Chondrocyte (in vitro differentiated cells): ENCODE measurements at regions not wholly inside any gene's neighbourhood (a gene's known extent, or its start where the extent isn't known, plus 50 kb on each side); places are given as distances from the start of the nearest gene placed in this dataset.

Experiments
- DNase-seq: peaks from one replicate; pipeline ENCODE4 v3.0.0; 2021; ENCODE audit warnings: mixed read lengths, low spot score
- H3K27ac Mint-ChIP-seq: one replicate; pipeline ENCODE4 v1.8.0; 2021; ENCODE audit warnings: mild to moderate bottlenecking, moderate library complexity, mixed read lengths; ENCODE audit not compliant: unreplicated experiment
- H3K27me3 Mint-ChIP-seq: 2 replicates; pipeline ENCODE4 v1.8.0; 2021; ENCODE audit warnings: low read depth, mixed read lengths
- H3K36me3 Mint-ChIP-seq: 2 replicates; pipeline ENCODE4 v1.8.0; 2021; ENCODE audit warnings: low read depth, mixed read lengths
- H3K4me1 Mint-ChIP-seq: 2 replicates; pipeline ENCODE4 v1.8.0; 2021; ENCODE audit warnings: low read depth, mild to moderate bottlenecking, mixed read lengths
- H3K4me3 Mint-ChIP-seq: one replicate; pipeline ENCODE4 v1.8.0; 2021; ENCODE audit warnings: mild to moderate bottlenecking, moderate library complexity, mixed read lengths; ENCODE audit not compliant: unreplicated experiment
- H3K9me3 Mint-ChIP-seq: 2 replicates; pipeline ENCODE4 v1.8.0; 2021; ENCODE audit warnings: low read depth, mixed read lengths
- TF ChIP-seq, protein P1 (sequence below): fragments of 200-600 bp; sonication (generic); IDR thresholded peaks from 2 replicates; pipeline ENCODE4 v1.5.0; 2021; ENCODE audit warnings: antibody characterized with exemption, mild to moderate bottlenecking, moderate library complexity

GRCh38 chr12:113749433-113749815, 216.7 kb downstream of the RBM19 start:
- no peaks in the 10 kb centered on the region for H3K9me3 Mint-ChIP-seq
- no peak overlapping the region for H3K4me3 Mint-ChIP-seq
- H3K27me3 Mint-ChIP-seq = peaks cover 75% of the 10 kb centered on the region
- no peaks in the 10 kb centered on the region for H3K36me3 Mint-ChIP-seq
- no peak for DNase-seq
- H3K4me1 Mint-ChIP-seq = no peaks in the 10 kb centered on the region
- TF ChIP-seq, protein P1, sequence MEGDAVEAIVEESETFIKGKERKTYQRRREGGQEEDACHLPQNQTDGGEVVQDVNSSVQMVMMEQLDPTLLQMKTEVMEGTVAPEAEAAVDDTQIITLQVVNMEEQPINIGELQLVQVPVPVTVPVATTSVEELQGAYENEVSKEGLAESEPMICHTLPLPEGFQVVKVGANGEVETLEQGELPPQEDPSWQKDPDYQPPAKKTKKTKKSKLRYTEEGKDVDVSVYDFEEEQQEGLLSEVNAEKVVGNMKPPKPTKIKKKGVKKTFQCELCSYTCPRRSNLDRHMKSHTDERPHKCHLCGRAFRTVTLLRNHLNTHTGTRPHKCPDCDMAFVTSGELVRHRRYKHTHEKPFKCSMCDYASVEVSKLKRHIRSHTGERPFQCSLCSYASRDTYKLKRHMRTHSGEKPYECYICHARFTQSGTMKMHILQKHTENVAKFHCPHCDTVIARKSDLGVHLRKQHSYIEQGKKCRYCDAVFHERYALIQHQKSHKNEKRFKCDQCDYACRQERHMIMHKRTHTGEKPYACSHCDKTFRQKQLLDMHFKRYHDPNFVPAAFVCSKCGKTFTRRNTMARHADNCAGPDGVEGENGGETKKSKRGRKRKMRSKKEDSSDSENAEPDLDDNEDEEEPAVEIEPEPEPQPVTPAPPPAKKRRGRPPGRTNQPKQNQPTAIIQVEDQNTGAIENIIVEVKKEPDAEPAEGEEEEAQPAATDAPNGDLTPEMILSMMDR = no peak
- H3K27ac Mint-ChIP-seq = no peak overlapping the region

DNA sequence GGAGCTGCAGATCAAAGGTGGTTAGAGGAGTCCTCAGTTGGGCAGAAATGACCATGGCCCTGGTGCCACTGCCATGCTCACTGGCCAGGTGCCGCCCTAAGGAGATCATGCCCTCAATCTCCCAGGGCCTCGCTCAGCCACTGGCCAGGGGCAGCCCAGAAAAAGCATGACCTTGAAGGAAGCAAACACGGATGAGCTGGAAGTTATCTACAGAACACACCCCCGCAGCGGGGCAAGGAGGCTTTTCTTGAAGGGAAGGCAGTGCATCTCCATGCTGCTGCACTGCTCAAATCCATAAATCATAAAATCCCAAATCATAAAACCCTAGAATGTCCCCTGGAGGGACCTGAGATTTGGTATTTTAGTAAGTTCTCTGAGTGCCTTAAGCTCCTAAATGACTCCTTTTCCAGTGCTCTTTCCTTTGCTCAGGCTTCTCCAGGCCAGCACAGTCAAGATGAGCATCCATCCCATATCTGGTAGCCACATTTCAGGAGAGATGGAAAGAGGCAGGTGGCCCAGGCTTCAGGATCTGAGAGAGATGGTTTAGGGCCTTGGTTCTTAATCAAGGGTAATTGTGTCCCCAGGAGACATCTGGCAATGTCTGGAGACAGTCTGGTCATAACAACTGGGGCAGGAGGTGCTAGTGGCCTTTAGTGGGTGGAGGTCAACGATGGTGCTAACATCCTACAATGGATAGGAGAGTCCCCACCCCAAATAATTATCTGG, 217.3 kb downstream of the RBM19 start:
- Mint-ChIP-seq H3K27me3 (peaks cover 75% of the 10 kb centered on the region), H3K9me3 (no peaks in the 10 kb centered on the region), H3K27ac (no peak overlapping the region), H3K4me3 (no peak overlapping the region), H3K36me3 (no peaks in the 10 kb centered on the region), H3K4me1 (no peaks in the 10 kb centered on the region)
- no peak for DNase-seq
- TF ChIP-seq, protein P1 = no peak

DNA sequence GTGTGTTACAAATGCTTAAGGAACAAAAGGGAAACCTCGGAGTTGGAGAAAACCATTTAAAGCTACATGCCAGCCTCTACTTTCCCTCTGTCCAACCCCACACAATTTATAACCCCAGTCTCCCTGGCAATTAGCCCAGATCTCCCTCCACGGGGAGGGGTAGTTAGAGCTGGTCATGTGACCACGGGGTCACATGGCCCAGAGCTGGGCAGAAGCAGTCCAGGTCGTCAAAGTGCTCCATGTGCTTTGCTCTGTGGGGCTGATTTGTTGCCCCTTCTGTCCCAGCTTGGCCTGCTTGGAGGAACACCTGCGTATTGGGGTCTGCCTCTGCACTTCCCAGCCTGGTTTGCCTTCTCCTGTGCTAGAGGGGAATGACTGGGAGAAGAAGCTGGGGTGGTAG, 219.1 kb downstream of the RBM19 start:
- Mint-ChIP-seq H3K27ac (no peak overlapping the region), H3K4me1 (no peaks in the 10 kb centered on the region), H3K9me3 (no peaks in the 10 kb centered on the region), H3K27me3 (peaks cover 73% of the 10 kb centered on the region), H3K4me3 (no peak overlapping the region), H3K36me3 (no peaks in the 10 kb centered on the region)
- TF ChIP-seq, protein P1 = no peak
- no peak for DNase-seq

GRCh38 chr12:113744802-113745395, 221.2 kb downstream of the RBM19 start:
- no peaks in the 10 kb centered on the region for H3K9me3 Mint-ChIP-seq
- H3K27me3 Mint-ChIP-seq = peaks cover 72% of the 10 kb centered on the region
- TF ChIP-seq, protein P1 = no peak

DNA sequence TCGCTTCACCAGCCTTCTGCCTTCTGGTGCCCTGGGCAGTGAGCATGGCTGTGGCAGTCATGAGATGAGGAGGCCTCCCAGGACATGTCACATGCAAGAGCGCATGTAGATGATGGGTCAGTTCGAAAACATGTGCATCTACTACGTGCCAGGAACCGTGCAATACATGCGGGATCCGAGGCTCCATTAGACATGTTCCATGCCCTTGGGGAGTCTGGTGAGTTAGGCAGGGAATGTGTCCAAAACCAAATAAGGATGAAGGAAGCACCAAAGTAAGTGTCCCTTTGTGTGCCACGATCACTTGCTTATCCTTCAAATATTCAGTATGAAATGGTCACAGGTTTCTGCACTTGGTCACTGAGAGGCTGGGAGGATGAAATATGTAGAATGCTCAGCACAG, 223.3 kb downstream of the RBM19 start:
- no peak for DNase-seq
- H3K27ac Mint-ChIP-seq = no peak overlapping the region
- H3K9me3 Mint-ChIP-seq = peaks cover 7% of the 10 kb centered on the region
- H3K4me1 Mint-ChIP-seq = no peaks in the 10 kb centered on the region
- H3K27me3 Mint-ChIP-seq = peaks cover 69% of the 10 kb centered on the region
- no peaks in the 10 kb centered on the region for H3K36me3 Mint-ChIP-seq
- TF ChIP-seq, protein P1 = no peak
- H3K4me3 Mint-ChIP-seq = no peak overlapping the region

More at GRCh38 chr12:113744802-113745395, 221.2 kb downstream of the RBM19 start:
- no peaks in the 10 kb centered on the region for H3K4me1 Mint-ChIP-seq
- H3K4me3 Mint-ChIP-seq = no peak overlapping the region
- no peak for DNase-seq
- H3K27ac Mint-ChIP-seq = no peak overlapping the region
- H3K36me3 Mint-ChIP-seq = no peaks in the 10 kb centered on the region
